ENCODE measurements at regions not wholly inside any gene's neighbourhood (a gene's known extent, or its start where the extent isn't known, plus 50 kb on each side); places are given as distances from the start of the nearest gene placed in this dataset.

- TF ChIP-seq RAD21 (conservative IDR thresholded peaks at IDR 0.05 in 1 of 2, IDR thresholded peaks at IDR 0.05 in 1 of 2) (no peak), POLR2A (IDR thresholded peaks at IDR 0.05; ENCODE audit: low read length) (no peak), E2F6 (IDR thresholded peaks at IDR 0.05; ENCODE audit: borderline replicate concordance, low read depth) (no peak), CTCF (IDR thresholded peaks at IDR 0.05) (no peak)
Measured at GRCh38 chr10:111824128-111824527, 359.4 kb downstream of the GPAM start.
